ENCODE measurements at regions not wholly inside any gene's neighbourhood (a gene's known extent, or its start where the extent isn't known, plus 50 kb on each side); places are given as distances from the start of the nearest gene placed in this dataset.

- no peak for TF ChIP-seq EZH2 (IDR thresholded peaks at IDR 0.05; ENCODE audit: low read length)
- no peak for TF ChIP-seq CTCF (optimal IDR thresholded peaks at IDR 0.05 in 1 of 3, IDR thresholded peaks at IDR 0.05 in 1 of 3, conservative IDR thresholded peaks at IDR 0.05 in 1 of 3; ENCODE audit: extremely low read depth in 1 of 3, insufficient read depth in 2 of 3, low read length in 3 of 3)
Observed at GRCh38 chr18:6493194-6493593, 78.5 kb upstream of the L3MBTL4 start.
